Neural progenitor cell (in vitro differentiated cells): ENCODE measurements at regions not wholly inside any gene's neighbourhood (a gene's known extent, or its start where the extent isn't known, plus 50 kb on each side); places are given as distances from the start of the nearest gene placed in this dataset.

Experiments
- DNase-seq: peaks from one replicate; pipeline ENCODE4 v3.0.0-alpha.2; 2016; ENCODE audit warnings: low spot score
- H2AFZ ChIP-seq: fragments of 200-600 bp; sonication (generic); replicated peaks from 2 replicates; pipeline ENCODE4 v1.6.1; 2016; ENCODE audit warnings: antibody characterized with exemption
- H3F3A ChIP-seq: fragments of 200-600 bp; sonication (generic); 2 replicates; pipeline ENCODE4 v1.6.1; 2016; ENCODE audit warnings: antibody characterized with exemption, low read depth
- H3K27ac ChIP-seq: fragments of 200-600 bp; sonication (generic); 2 replicates; pipeline ENCODE4 v1.5.1; 2016; ENCODE audit warnings: mild to moderate bottlenecking
- H3K27me3 ChIP-seq: fragments of 200-600 bp; sonication (generic); 2 replicates; pipeline ENCODE4 v1.6.1; 2016; ENCODE audit warnings: mild to moderate bottlenecking, moderate library complexity
- H3K36me3 ChIP-seq: fragments of 200-600 bp; sonication (generic); 2 replicates; pipeline ENCODE4 v1.5.1; 2016
- H3K4me1 ChIP-seq: fragments of 200-600 bp; sonication (generic); 2 replicates; pipeline ENCODE4 v1.6.1; 2016; ENCODE audit warnings: mixed run types
- H3K4me2 ChIP-seq: fragments of 200-600 bp; sonication (generic); 2 replicates; pipeline ENCODE4 v1.6.1; 2016
- H3K4me3 ChIP-seq: fragments of 200-600 bp; sonication (generic); 2 replicates; pipeline ENCODE4 v1.5.1; 2016
- H3K79me2 ChIP-seq: fragments of 200-600 bp; sonication (generic); 2 replicates; pipeline ENCODE4 v1.6.1; 2016; ENCODE audit warnings: low read depth
- H3K9ac ChIP-seq: fragments of 200-600 bp; sonication (generic); 2 replicates; pipeline ENCODE4 v1.6.1; 2016
- H3K9me3 ChIP-seq: fragments of 200-600 bp; sonication (generic); 2 replicates; pipeline ENCODE4 v1.5.1; 2016; ENCODE audit warnings: low read depth
- H4K20me1 ChIP-seq: fragments of 200-600 bp; sonication (generic); 2 replicates; pipeline ENCODE4 v1.6.1; 2016; ENCODE audit warnings: low read depth
- H3K27ac Mint-ChIP-seq: 3 replicates; pipeline ENCODE4 v1.8.0; 2021; ENCODE audit warnings: mixed read lengths
- H3K27me3 Mint-ChIP-seq: 2 replicates; pipeline ENCODE4 v1.8.0; 2022; ENCODE audit warnings: low read depth, mild to moderate bottlenecking, inconsistent platforms, moderate library complexity, mixed read lengths; ENCODE audit not compliant: insufficient read depth
- H3K36me3 Mint-ChIP-seq: 3 replicates; pipeline ENCODE4 v1.8.0; 2021; ENCODE audit warnings: mixed read lengths
- H3K4me1 Mint-ChIP-seq: 3 replicates; pipeline ENCODE4 v1.8.0; 2021; ENCODE audit warnings: mixed read lengths
- H3K4me3 Mint-ChIP-seq: 3 replicates; pipeline ENCODE4 v1.8.0; 2021; ENCODE audit warnings: mild to moderate bottlenecking, moderate library complexity, mixed read lengths
- H3K9me3 Mint-ChIP-seq: 3 replicates; pipeline ENCODE4 v1.8.0; 2020; ENCODE audit warnings: mixed read lengths
- EZH2 ChIP-seq: fragments of 200-600 bp; sonication (generic); IDR thresholded peaks from 2 replicates; pipeline ENCODE4 v1.6.1; 2017; ENCODE audit warnings: antibody characterized with exemption, mild to moderate bottlenecking, moderate library complexity
- EZH2phosphoT487 ChIP-seq: fragments of 200-600 bp; sonication (generic); IDR thresholded peaks from 2 replicates; pipeline ENCODE4 v1.6.1; 2017; ENCODE audit warnings: antibody characterized with exemption
- TF ChIP-seq, protein P1 (sequence below): fragments of 200-600 bp; sonication (generic); IDR thresholded peaks from 2 replicates; pipeline ENCODE4 v1.5.1; 2017; ENCODE audit warnings: antibody characterized with exemption, mild to moderate bottlenecking

DNA sequence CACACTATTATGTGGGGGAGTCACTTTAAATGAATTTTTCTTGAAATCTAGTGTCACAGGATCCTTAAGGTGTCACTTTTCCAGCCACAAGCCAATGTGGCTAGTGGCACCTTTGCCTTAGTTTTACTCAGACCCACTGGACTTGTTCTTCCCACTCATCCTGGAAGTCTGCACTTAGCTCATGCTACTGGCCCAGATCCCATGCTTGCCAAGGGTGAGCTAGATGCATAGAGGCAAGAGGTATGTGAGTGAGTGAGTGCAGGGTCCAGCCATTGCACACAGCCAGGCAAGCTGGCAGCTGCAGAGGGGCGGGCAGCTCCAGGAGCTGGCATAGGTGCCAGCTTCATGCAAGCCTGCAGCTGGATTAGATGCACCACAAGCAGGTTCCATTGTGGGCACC is 81.0 kb downstream of the CGGBP1 start:
- Histone ChIP-seq H3K9me3 (no peaks in the 10 kb centered on the region), H4K20me1 (no peaks in the 10 kb centered on the region), H3K4me3 (no peak overlapping the region), H3K4me1 (no peaks in the 10 kb centered on the region), H3K36me3 (no peaks in the 10 kb centered on the region), H3K4me2 (no peak overlapping the region), H3K79me2 (no peaks in the 10 kb centered on the region), H3F3A (no peaks in the 10 kb centered on the region), H3K27me3 (no peaks in the 10 kb centered on the region), H3K9ac (no peak overlapping the region), H2AFZ (no peak overlapping the region), H3K27ac (no peak overlapping the region)
- Mint-ChIP-seq H3K4me3 (no peak overlapping the region), H3K27me3 (no peaks in the 10 kb centered on the region), H3K36me3 (no peaks in the 10 kb centered on the region), H3K4me1 (no peaks in the 10 kb centered on the region), H3K9me3 (no peaks in the 10 kb centered on the region), H3K27ac (no peak overlapping the region)
- no peak for DNase-seq
- TF ChIP-seq EZH2phosphoT487, result no peak
- TF ChIP-seq, protein P1, sequence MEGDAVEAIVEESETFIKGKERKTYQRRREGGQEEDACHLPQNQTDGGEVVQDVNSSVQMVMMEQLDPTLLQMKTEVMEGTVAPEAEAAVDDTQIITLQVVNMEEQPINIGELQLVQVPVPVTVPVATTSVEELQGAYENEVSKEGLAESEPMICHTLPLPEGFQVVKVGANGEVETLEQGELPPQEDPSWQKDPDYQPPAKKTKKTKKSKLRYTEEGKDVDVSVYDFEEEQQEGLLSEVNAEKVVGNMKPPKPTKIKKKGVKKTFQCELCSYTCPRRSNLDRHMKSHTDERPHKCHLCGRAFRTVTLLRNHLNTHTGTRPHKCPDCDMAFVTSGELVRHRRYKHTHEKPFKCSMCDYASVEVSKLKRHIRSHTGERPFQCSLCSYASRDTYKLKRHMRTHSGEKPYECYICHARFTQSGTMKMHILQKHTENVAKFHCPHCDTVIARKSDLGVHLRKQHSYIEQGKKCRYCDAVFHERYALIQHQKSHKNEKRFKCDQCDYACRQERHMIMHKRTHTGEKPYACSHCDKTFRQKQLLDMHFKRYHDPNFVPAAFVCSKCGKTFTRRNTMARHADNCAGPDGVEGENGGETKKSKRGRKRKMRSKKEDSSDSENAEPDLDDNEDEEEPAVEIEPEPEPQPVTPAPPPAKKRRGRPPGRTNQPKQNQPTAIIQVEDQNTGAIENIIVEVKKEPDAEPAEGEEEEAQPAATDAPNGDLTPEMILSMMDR, result no peak
- TF ChIP-seq EZH2, result no peak

DNA sequence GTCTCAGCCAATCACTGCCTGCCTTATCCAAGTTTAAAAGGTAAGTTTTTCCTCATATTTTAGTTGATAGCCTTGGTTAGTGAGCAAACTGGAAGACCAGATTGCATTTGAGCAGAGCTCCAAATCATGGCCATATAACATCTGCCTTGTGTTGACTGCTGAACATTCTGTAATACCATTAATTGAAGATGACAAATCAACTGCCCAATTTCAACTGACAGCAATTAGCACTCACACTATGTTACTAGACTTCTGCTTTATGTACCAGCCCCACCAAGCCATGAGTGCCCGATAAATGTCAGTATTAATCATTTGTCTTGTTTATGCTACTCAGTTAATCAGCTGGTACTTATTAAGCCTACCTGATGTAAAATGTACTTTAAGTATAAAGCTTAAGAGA is 83.1 kb downstream of the CGGBP1 start:
- no peak overlapping the region for H3K27ac ChIP-seq
- no peaks in the 10 kb centered on the region for H4K20me1 ChIP-seq
- Mint-ChIP-seq H3K27ac (no peak overlapping the region), H3K27me3 (no peaks in the 10 kb centered on the region), H3K4me3 (no peak overlapping the region), H3K36me3 (no peaks in the 10 kb centered on the region), H3K9me3 (no peaks in the 10 kb centered on the region), H3K4me1 (no peaks in the 10 kb centered on the region)
- no peaks in the 10 kb centered on the region for H3F3A ChIP-seq
- H3K4me3 ChIP-seq, result no peak overlapping the region
- no peaks in the 10 kb centered on the region for H3K79me2 ChIP-seq
- no peak for DNase-seq
- H2AFZ ChIP-seq, result no peak overlapping the region
- H3K36me3 ChIP-seq, result no peaks in the 10 kb centered on the region
- no peaks in the 10 kb centered on the region for H3K27me3 ChIP-seq
- H3K4me2 ChIP-seq, result no peak overlapping the region
- no peak overlapping the region for H3K9ac ChIP-seq
- no peaks in the 10 kb centered on the region for H3K9me3 ChIP-seq
- no peaks in the 10 kb centered on the region for H3K4me1 ChIP-seq
- no peak for TF ChIP-seq EZH2
- TF ChIP-seq, protein P1, result no peak
- TF ChIP-seq EZH2phosphoT487, result no peak

DNA sequence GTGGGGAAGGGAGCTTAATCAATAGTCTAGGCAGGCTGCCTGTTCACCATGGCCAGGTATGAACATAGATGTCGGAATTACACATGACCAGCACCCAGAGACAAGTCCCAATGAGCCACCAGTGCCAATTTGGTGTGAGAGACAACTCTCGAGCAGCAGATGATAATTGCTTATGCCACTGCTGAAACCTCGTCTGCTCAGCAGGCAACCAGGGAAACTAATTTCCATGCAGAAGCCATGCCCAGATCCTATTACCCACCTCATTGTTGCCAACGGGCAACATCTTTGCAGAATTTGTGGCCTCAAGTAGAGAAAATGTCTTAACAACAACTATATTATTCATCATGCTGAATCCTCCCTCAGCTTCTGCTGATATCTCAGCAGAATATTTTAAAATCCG is 84.9 kb downstream of the CGGBP1 start:
- H3F3A ChIP-seq, result no peaks in the 10 kb centered on the region
- no peaks in the 10 kb centered on the region for H3K36me3 Mint-ChIP-seq
- no peaks in the 10 kb centered on the region for H3K4me1 ChIP-seq
- H3K9me3 Mint-ChIP-seq, result no peaks in the 10 kb centered on the region
- H3K36me3 ChIP-seq, result no peaks in the 10 kb centered on the region
- H3K27ac Mint-ChIP-seq, result no peak overlapping the region
- no peaks in the 10 kb centered on the region for H3K27me3 ChIP-seq
- H3K27ac ChIP-seq, result no peak overlapping the region
- H3K9ac ChIP-seq, result no peak overlapping the region
- no peaks in the 10 kb centered on the region for H3K9me3 ChIP-seq
- TF ChIP-seq, protein P1, result no peak
- no peak for TF ChIP-seq EZH2phosphoT487
- no peak for TF ChIP-seq EZH2
- no peak for DNase-seq
- no peaks in the 10 kb centered on the region for H4K20me1 ChIP-seq
- H3K4me3 ChIP-seq, result no peak overlapping the region
- no peak overlapping the region for H2AFZ ChIP-seq
- no peak overlapping the region for H3K4me2 ChIP-seq
- no peaks in the 10 kb centered on the region for H3K79me2 ChIP-seq
- H3K4me3 Mint-ChIP-seq, result no peak overlapping the region
- H3K4me1 Mint-ChIP-seq, result no peaks in the 10 kb centered on the region
- no peaks in the 10 kb centered on the region for H3K27me3 Mint-ChIP-seq

DNA sequence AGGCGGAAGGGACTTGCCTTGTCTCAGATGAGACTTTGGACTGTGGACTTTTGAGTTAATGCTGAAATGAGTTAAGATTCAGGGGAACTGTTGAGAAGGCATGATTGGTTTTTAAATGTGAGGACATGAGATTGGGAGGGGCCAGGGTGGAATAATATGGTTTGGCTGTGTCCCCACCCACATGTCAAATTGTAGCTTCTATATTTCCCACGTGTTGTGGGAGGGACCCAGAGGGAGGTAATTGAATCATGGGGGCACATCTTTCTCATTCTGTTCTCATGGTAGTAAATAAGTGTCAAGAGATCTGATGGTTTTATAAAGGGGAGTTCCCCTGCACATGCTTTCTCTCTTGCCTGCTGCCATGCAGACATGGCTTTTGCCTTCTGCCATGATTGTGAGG is 89.2 kb downstream of the CGGBP1 start:
- Histone ChIP-seq H3K36me3 (no peaks in the 10 kb centered on the region), H3K9me3 (no peaks in the 10 kb centered on the region), H3K79me2 (no peaks in the 10 kb centered on the region), H3K9ac (no peak overlapping the region), H3K4me3 (no peak overlapping the region), H3K27me3 (no peaks in the 10 kb centered on the region), H3K27ac (no peak overlapping the region), H3K4me2 (no peak overlapping the region), H2AFZ (no peak overlapping the region), H3F3A (no peaks in the 10 kb centered on the region), H3K4me1 (no peaks in the 10 kb centered on the region), H4K20me1 (no peaks in the 10 kb centered on the region)
- Mint-ChIP-seq H3K9me3 (peaks cover 2% of the 10 kb centered on the region), H3K27me3 (no peaks in the 10 kb centered on the region), H3K4me1 (no peaks in the 10 kb centered on the region), H3K27ac (no peak overlapping the region), H3K36me3 (no peaks in the 10 kb centered on the region), H3K4me3 (no peak overlapping the region)
- TF ChIP-seq EZH2phosphoT487 (no peak), EZH2 (no peak)
- TF ChIP-seq, protein P1, result no peak
- no peak for DNase-seq
